Memory B cell (primary cell): ENCODE measurements at regions not wholly inside any gene's neighbourhood (a gene's known extent, or its start where the extent isn't known, plus 50 kb on each side); places are given as distances from the start of the nearest gene placed in this dataset.

Experiments used
- ATAC-seq: fragments of 150-1000 bp; cut with Tn5 transposase; 2 replicates; pipeline ENCODE4 v1.10.0; 2021; ENCODE audit warnings: low read depth, mild to moderate bottlenecking, moderate library complexity
- DNase-seq, 2 donors: peaks; one replicate each; pipeline ENCODE4 v3.0.0; 2022; ENCODE audit warnings: low spot score in 2 of 2
- H3K27ac Mint-ChIP-seq: one replicate; pipeline ENCODE4 v1.8.0; 2022; ENCODE audit warnings: mild to moderate bottlenecking, moderate library complexity, mixed read lengths
- H3K27me3 Mint-ChIP-seq: one replicate; pipeline ENCODE4 v1.8.0; 2022; ENCODE audit warnings: mixed read lengths
- H3K36me3 Mint-ChIP-seq: one replicate; pipeline ENCODE4 v1.8.0; 2022; ENCODE audit warnings: mild to moderate bottlenecking, mixed read lengths
- H3K4me1 Mint-ChIP-seq: one replicate; pipeline ENCODE4 v1.8.0; 2022; ENCODE audit warnings: mixed read lengths
- H3K4me3 Mint-ChIP-seq: one replicate; pipeline ENCODE4 v1.8.0; 2022; ENCODE audit warnings: mild to moderate bottlenecking, moderate library complexity, mixed read lengths
- H3K9me3 Mint-ChIP-seq: one replicate; pipeline ENCODE4 v1.8.0; 2022; ENCODE audit warnings: mixed read lengths

- peaks cover 3% of the 10 kb centered on the region for H3K4me1 Mint-ChIP-seq
- DNase-seq (peak; percentile 34 to 59), ATAC-seq (peak; percentile 52)
- H3K4me3 Mint-ChIP-seq = no peak overlapping the region
- peaks cover 12% of the 10 kb centered on the region for H3K27me3 Mint-ChIP-seq
- no peaks in the 10 kb centered on the region for H3K9me3 Mint-ChIP-seq
- no peak overlapping the region for H3K27ac Mint-ChIP-seq
- no peaks in the 10 kb centered on the region for H3K36me3 Mint-ChIP-seq
Observed at GRCh38 chr5:34486160-34486848, 169.8 kb upstream of the RAI14 start.

- Mint-ChIP-seq H3K27ac (no peak overlapping the region), H3K36me3 (no peaks in the 10 kb centered on the region), H3K9me3 (no peaks in the 10 kb centered on the region), H3K27me3 (peaks cover 12% of the 10 kb centered on the region), H3K4me1 (peaks cover 3% of the 10 kb centered on the region), H3K4me3 (no peak overlapping the region)
- DNase-seq (no peak), ATAC-seq (no peak)
Observed at GRCh38 chr5:34486849-34487158, 169.3 kb upstream of the RAI14 start.

GRCh38 chr5:34487159-34487879 lies 168.8 kb upstream of the RAI14 start:
- ATAC-seq (no peak), DNase-seq (no peak)
- no peaks in the 10 kb centered on the region for H3K9me3 Mint-ChIP-seq
- no peaks in the 10 kb centered on the region for H3K36me3 Mint-ChIP-seq
- H3K4me3 Mint-ChIP-seq = no peak overlapping the region
- peaks cover 3% of the 10 kb centered on the region for H3K4me1 Mint-ChIP-seq
- H3K27ac Mint-ChIP-seq = no peak overlapping the region
- H3K27me3 Mint-ChIP-seq = peaks cover 7% of the 10 kb centered on the region

GRCh38 chr5:34487956-34488355 lies 168.2 kb upstream of the RAI14 start:
- peaks cover 7% of the 10 kb centered on the region for H3K27me3 Mint-ChIP-seq

GRCh38 chr5:34488984-34489383 lies 167.1 kb upstream of the RAI14 start:
- Mint-ChIP-seq H3K36me3 (no peaks in the 10 kb centered on the region), H3K27ac (no peak overlapping the region), H3K27me3 (peaks cover 7% of the 10 kb centered on the region), H3K4me1 (peaks cover 3% of the 10 kb centered on the region), H3K4me3 (no peak overlapping the region), H3K9me3 (no peaks in the 10 kb centered on the region)
- ATAC-seq (no peak), DNase-seq (no peak)

More at GRCh38 chr5:34487956-34488355, 168.2 kb upstream of the RAI14 start:
- ATAC-seq = no peak
- Mint-ChIP-seq H3K9me3 (no peaks in the 10 kb centered on the region), H3K27ac (no peak overlapping the region), H3K4me1 (peaks cover 3% of the 10 kb centered on the region), H3K4me3 (no peak overlapping the region), H3K36me3 (no peaks in the 10 kb centered on the region)
- DNase-seq = no peak

- peaks cover 9% of the 10 kb centered on the region for H3K27me3 Mint-ChIP-seq
- DNase-seq = no peak
- H3K4me3 Mint-ChIP-seq = no peak overlapping the region
- no peak for ATAC-seq
- no peaks in the 10 kb centered on the region for H3K9me3 Mint-ChIP-seq
- H3K27ac Mint-ChIP-seq = no peak overlapping the region
- no peaks in the 10 kb centered on the region for H3K36me3 Mint-ChIP-seq
- peaks cover 3% of the 10 kb centered on the region for H3K4me1 Mint-ChIP-seq
Observed at GRCh38 chr5:34490506-34491250, 165.4 kb upstream of the RAI14 start.

GRCh38 chr5:34491251-34491620 lies 164.9 kb upstream of the RAI14 start:
- Mint-ChIP-seq H3K27ac (no peak overlapping the region), H3K36me3 (no peaks in the 10 kb centered on the region), H3K4me3 (no peak overlapping the region), H3K4me1 (peaks cover 1% of the 10 kb centered on the region), H3K27me3 (peaks cover 9% of the 10 kb centered on the region), H3K9me3 (no peaks in the 10 kb centered on the region)
- ATAC-seq (no peak), DNase-seq (no peak)

- no peak overlapping the region for H3K27ac Mint-ChIP-seq
- H3K4me1 Mint-ChIP-seq = peaks cover 8% of the 10 kb centered on the region
- DNase-seq (no peak), ATAC-seq (no peak)
- H3K9me3 Mint-ChIP-seq = no peaks in the 10 kb centered on the region
- H3K27me3 Mint-ChIP-seq = peaks cover 4% of the 10 kb centered on the region
- H3K36me3 Mint-ChIP-seq = no peaks in the 10 kb centered on the region
- no peak overlapping the region for H3K4me3 Mint-ChIP-seq
Observed at GRCh38 chr5:34494111-34494755, 161.9 kb upstream of the RAI14 start.

- Mint-ChIP-seq H3K9me3 (no peaks in the 10 kb centered on the region), H3K4me3 (no peak overlapping the region), H3K27me3 (peaks cover 2% of the 10 kb centered on the region), H3K4me1 (peaks cover 12% of the 10 kb centered on the region), H3K36me3 (no peaks in the 10 kb centered on the region), H3K27ac (no peak overlapping the region)
- no peak for DNase-seq
- no peak for ATAC-seq
Observed at GRCh38 chr5:34495178-34495577, 160.9 kb upstream of the RAI14 start.

- Mint-ChIP-seq H3K27me3 (peaks cover 2% of the 10 kb centered on the region), H3K27ac (no peak overlapping the region), H3K4me1 (peaks cover 16% of the 10 kb centered on the region), H3K4me3 (no peak overlapping the region), H3K36me3 (no peaks in the 10 kb centered on the region), H3K9me3 (no peaks in the 10 kb centered on the region)
- DNase-seq (no peak), ATAC-seq (no peak)
Observed at GRCh38 chr5:34496260-34496691, 159.9 kb upstream of the RAI14 start.

- H3K27me3 Mint-ChIP-seq = peaks cover 2% of the 10 kb centered on the region
- DNase-seq (no peak), ATAC-seq (no peak)
- H3K36me3 Mint-ChIP-seq = no peaks in the 10 kb centered on the region
- no peak overlapping the region for H3K4me3 Mint-ChIP-seq
- no peak overlapping the region for H3K27ac Mint-ChIP-seq
- H3K4me1 Mint-ChIP-seq = peaks cover 16% of the 10 kb centered on the region
- H3K9me3 Mint-ChIP-seq = no peaks in the 10 kb centered on the region
Observed at GRCh38 chr5:34496701-34497469, 159.2 kb upstream of the RAI14 start.

GRCh38 chr5:34497470-34497808 lies 158.7 kb upstream of the RAI14 start:
- no peak for DNase-seq
- H3K9me3 Mint-ChIP-seq = no peaks in the 10 kb centered on the region
- no peak overlapping the region for H3K4me3 Mint-ChIP-seq
- peaks cover 16% of the 10 kb centered on the region for H3K4me1 Mint-ChIP-seq
- H3K27me3 Mint-ChIP-seq = peaks cover 5% of the 10 kb centered on the region
- H3K36me3 Mint-ChIP-seq = no peaks in the 10 kb centered on the region
- no peak for ATAC-seq
- H3K27ac Mint-ChIP-seq = no peak overlapping the region

GRCh38 chr5:34498572-34498971 lies 157.6 kb upstream of the RAI14 start:
- no peak for ATAC-seq
- peaks cover 5% of the 10 kb centered on the region for H3K27me3 Mint-ChIP-seq
- peak overlapping the region; percentile 17 for H3K27ac Mint-ChIP-seq
- DNase-seq = no peak
- no peaks in the 10 kb centered on the region for H3K9me3 Mint-ChIP-seq
- peaks cover 16% of the 10 kb centered on the region for H3K4me1 Mint-ChIP-seq
- H3K4me3 Mint-ChIP-seq = peak overlapping the region; percentile 2
- no peaks in the 10 kb centered on the region for H3K36me3 Mint-ChIP-seq
